ENCODE measurements at regions not wholly inside any gene's neighbourhood (a gene's known extent, or its start where the extent isn't known, plus 50 kb on each side); places are given as distances from the start of the nearest gene placed in this dataset.

DNA sequence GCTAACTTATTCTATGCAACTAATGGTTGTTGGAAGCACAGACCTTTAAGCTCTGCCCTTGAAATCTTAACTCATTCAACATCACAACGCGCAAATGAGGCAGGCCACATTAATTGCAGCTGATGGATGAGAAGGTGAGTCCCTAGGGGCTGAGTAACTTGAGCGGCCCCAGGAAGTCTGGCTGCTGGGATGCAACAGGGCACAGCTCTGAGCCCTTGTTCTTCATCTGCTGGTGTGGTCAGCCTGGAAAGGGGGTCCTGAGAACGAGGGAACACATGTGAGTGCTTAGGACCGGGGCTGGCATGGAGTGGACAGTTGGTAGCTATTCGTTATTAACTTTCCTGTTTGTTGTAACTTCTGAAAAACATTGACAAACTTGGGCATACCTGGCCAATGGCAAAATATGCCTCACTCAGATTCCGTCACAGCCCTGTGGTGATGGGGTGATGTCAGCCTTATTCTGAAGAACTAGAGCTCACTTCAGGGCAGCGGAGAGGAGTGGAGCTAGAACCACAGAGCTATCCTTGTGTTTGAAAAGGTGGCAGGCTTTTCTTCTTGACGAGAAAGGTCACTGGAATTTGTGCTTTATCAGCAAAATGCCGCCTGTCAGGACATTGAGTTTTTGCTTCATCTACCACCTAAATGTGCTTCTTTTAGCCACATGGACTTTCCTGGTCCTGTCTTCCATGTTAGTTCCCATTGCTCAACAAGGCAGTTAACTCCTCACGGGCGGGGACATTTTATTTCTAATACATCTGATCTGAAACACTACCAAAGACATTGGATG lies 145.9 kb upstream of the FHL2 start:
- TF ChIP-seq EZH2 (IDR thresholded peaks at IDR 0.05; ENCODE audit: borderline replicate concordance, insufficient read depth, low read depth, low read length, poor library complexity, severe bottlenecking), result no peak
- TF ChIP-seq CTCF (IDR thresholded peaks at IDR 0.05), result no peak
